HG02973 (cell line): ENCODE measurements at regions not wholly inside any gene's neighbourhood (a gene's known extent, or its start where the extent isn't known, plus 50 kb on each side); places are given as distances from the start of the nearest gene placed in this dataset.

ENCODE experiments used
- ATAC-seq: cut with Tn5 transposase; IDR thresholded peaks from one replicate; pipeline ENCODE4 v1.9.1; 2021; ENCODE audit warnings: moderate library complexity; ENCODE audit not compliant: unreplicated experiment

GRCh38 chr6:88360203-88360797 is 194.2 kb upstream of the CNR1 start:
- no peak for ATAC-seq

- no peak for ATAC-seq
Measured at GRCh38 chr6:88359530-88360202, 193.5 kb upstream of the CNR1 start.

- no peak for ATAC-seq
Measured at GRCh38 chr6:88358846-88359245, 192.7 kb upstream of the CNR1 start.

- no peak for ATAC-seq
Measured at GRCh38 chr6:88349511-88349910, 183.4 kb upstream of the CNR1 start.

GRCh38 chr6:88342336-88342735 is 176.2 kb upstream of the CNR1 start:
- no peak for ATAC-seq

- no peak for ATAC-seq
Measured at GRCh38 chr6:88339761-88340160, 173.6 kb upstream of the CNR1 start.

- ATAC-seq = no peak
Measured at GRCh38 chr6:88321306-88321705, 155.2 kb upstream of the CNR1 start.

GRCh38 chr6:88311561-88311960 is 145.4 kb upstream of the CNR1 start:
- ATAC-seq = no peak

GRCh38 chr6:88304520-88304919 is 138.4 kb upstream of the CNR1 start:
- no peak for ATAC-seq

GRCh38 chr6:88302769-88303225 is 136.7 kb upstream of the CNR1 start:
- ATAC-seq = no peak

GRCh38 chr6:88301888-88302768 is 136.0 kb upstream of the CNR1 start:
- ATAC-seq = no peak

GRCh38 chr6:88301256-88301655 is 135.1 kb upstream of the CNR1 start:
- ATAC-seq = no peak

GRCh38 chr6:88298066-88298845 is 132.1 kb upstream of the CNR1 start:
- ATAC-seq = no peak

GRCh38 chr6:88296694-88297093 is 130.5 kb upstream of the CNR1 start:
- ATAC-seq = no peak

- ATAC-seq = no peak
Measured at GRCh38 chr6:88295663-88296062, 129.5 kb upstream of the CNR1 start.

- ATAC-seq = no peak
Measured at GRCh38 chr6:88294702-88295101, 128.6 kb upstream of the CNR1 start.

- no peak for ATAC-seq
Measured at GRCh38 chr6:88290411-88290810, 124.3 kb upstream of the CNR1 start.

GRCh38 chr6:88287696-88288095 is 121.5 kb upstream of the CNR1 start:
- ATAC-seq = no peak

GRCh38 chr6:88276331-88276730 is 110.2 kb upstream of the CNR1 start:
- ATAC-seq = no peak

GRCh38 chr6:88268508-88268907 is 102.4 kb upstream of the CNR1 start:
- ATAC-seq = no peak

GRCh38 chr6:88266126-88266525 is 100.0 kb upstream of the CNR1 start:
- no peak for ATAC-seq
